Loucy (cell line): ENCODE measurements at regions not wholly inside any gene's neighbourhood (a gene's known extent, or its start where the extent isn't known, plus 50 kb on each side); places are given as distances from the start of the nearest gene placed in this dataset.

Experiments used
- H2AFZ ChIP-seq: fragments of 200-600 bp; sonication (generic); 2 replicates; pipeline ENCODE4 v1.6.0; 2016; ENCODE audit warnings: antibody characterized with exemption, mild to moderate bottlenecking, low read length, moderate library complexity
- H3F3A ChIP-seq: fragments of 200-600 bp; 2 replicates; pipeline ENCODE4 v1.6.0; 2016; ENCODE audit warnings: antibody characterized with exemption, low read depth, mild to moderate bottlenecking
- H3K27me3 ChIP-seq: fragments of 200-600 bp; sonication (generic); 2 replicates; pipeline ENCODE4 v1.6.1; 2014; ENCODE audit warnings: low read length, mild to moderate bottlenecking; ENCODE audit not compliant: insufficient read depth, poor library complexity, severe bottlenecking
- H3K36me3 ChIP-seq: fragments of 200-600 bp; sonication (generic); 2 replicates; pipeline ENCODE4 v1.6.1; 2016; ENCODE audit warnings: low read length; ENCODE audit not compliant: insufficient read depth
- H3K4me1 ChIP-seq: fragments of 200-600 bp; sonication (generic); 2 replicates; pipeline ENCODE4 v1.5.1; 2014; ENCODE audit warnings: low read length, mild to moderate bottlenecking; ENCODE audit not compliant: insufficient read depth, poor library complexity, severe bottlenecking
- H3K4me2 ChIP-seq: fragments of 200-600 bp; sonication (generic); 2 replicates; pipeline ENCODE4 v1.6.0; 2014; ENCODE audit warnings: antibody characterized with exemption, low read length, low read depth, mild to moderate bottlenecking; ENCODE audit not compliant: poor library complexity, severe bottlenecking
- H3K4me3 ChIP-seq: fragments of 200-600 bp; sonication (generic); 2 replicates; pipeline ENCODE4 v1.5.1; 2014; ENCODE audit warnings: low read length, mild to moderate bottlenecking, mixed read lengths; ENCODE audit not compliant: poor library complexity, severe bottlenecking
- H3K79me2 ChIP-seq: fragments of 200-600 bp; sonication (generic); 2 replicates; pipeline ENCODE4 v1.6.1; 2014; ENCODE audit warnings: low read length; ENCODE audit not compliant: insufficient read depth
- H3K9ac ChIP-seq: fragments of 200-600 bp; sonication (generic); 2 replicates; pipeline ENCODE4 v1.6.0; 2014; ENCODE audit warnings: mild to moderate bottlenecking, low read depth, low read length, moderate library complexity; ENCODE audit not compliant: poor library complexity, severe bottlenecking
- H3K9me2 ChIP-seq: fragments of 200-600 bp; sonication (generic); replicated peaks from 2 replicates; pipeline ENCODE4 v1.6.1; 2016; ENCODE audit warnings: low read depth, low read length, mixed read lengths
- H3K9me3 ChIP-seq: fragments of 200-600 bp; sonication (generic); 2 replicates; pipeline ENCODE4 v1.6.1; 2014; ENCODE audit warnings: mild to moderate bottlenecking, antibody characterized with exemption, low read length, low read depth; ENCODE audit not compliant: insufficient read depth
- H4K20me1 ChIP-seq: fragments of 200-600 bp; sonication (generic); 2 replicates; pipeline ENCODE4 v1.6.0; 2014; ENCODE audit warnings: antibody characterized with exemption, low read length, mild to moderate bottlenecking; ENCODE audit not compliant: insufficient read depth, poor library complexity, severe bottlenecking
- CTCF ChIP-seq: fragments of 200-600 bp; sonication (generic); conservative IDR thresholded peaks from 2 replicates; pipeline ENCODE4 v1.5.1; 2014; ENCODE audit warnings: mild to moderate bottlenecking, antibody characterized with exemption, low read length
- EZH2phosphoT487 ChIP-seq: fragments of 200-600 bp; IDR thresholded peaks from 2 replicates; pipeline ENCODE4 v1.6.1; 2018; ENCODE audit warnings: antibody characterized with exemption, mild to moderate bottlenecking, moderate library complexity, borderline replicate concordance

- Histone ChIP-seq H3K36me3 (no peaks in the 10 kb centered on the region), H3K4me2 (no peak overlapping the region), H2AFZ (no peak overlapping the region), H3K9me2 (no peaks in the 10 kb centered on the region), H3K9ac (no peak overlapping the region), H4K20me1 (no peaks in the 10 kb centered on the region), H3K4me3 (no peak overlapping the region), H3K79me2 (no peaks in the 10 kb centered on the region), H3K9me3 (no peaks in the 10 kb centered on the region), H3F3A (no peaks in the 10 kb centered on the region), H3K27me3 (no peaks in the 10 kb centered on the region), H3K4me1 (no peaks in the 10 kb centered on the region)
- TF ChIP-seq EZH2phosphoT487 (no peak), CTCF (no peak)
These were observed 269.4 kb upstream of the RBMS3 start for GRCh38 chr3:29011441-29011840.

GRCh38 chr3:29011966-29012365 lies 268.9 kb upstream of the RBMS3 start:
- Histone ChIP-seq H3K4me2 (no peak overlapping the region), H3K9me3 (no peaks in the 10 kb centered on the region), H3K36me3 (no peaks in the 10 kb centered on the region), H3K9ac (no peak overlapping the region), H3K9me2 (no peaks in the 10 kb centered on the region), H4K20me1 (no peaks in the 10 kb centered on the region), H3K79me2 (no peaks in the 10 kb centered on the region), H2AFZ (no peak overlapping the region), H3F3A (no peaks in the 10 kb centered on the region), H3K4me3 (no peak overlapping the region), H3K27me3 (no peaks in the 10 kb centered on the region), H3K4me1 (no peaks in the 10 kb centered on the region)
- TF ChIP-seq EZH2phosphoT487: no peak
- TF ChIP-seq CTCF: no peak

GRCh38 chr3:29022976-29023375 lies 257.9 kb upstream of the RBMS3 start:
- H3K36me3 ChIP-seq: no peaks in the 10 kb centered on the region
- H3K9ac ChIP-seq: no peak overlapping the region
- no peak for TF ChIP-seq EZH2phosphoT487
- no peak for TF ChIP-seq CTCF

More at GRCh38 chr3:29022976-29023375, 257.9 kb upstream of the RBMS3 start:
- Histone ChIP-seq H3K4me2 (no peak overlapping the region), H4K20me1 (no peaks in the 10 kb centered on the region), H3K4me3 (no peak overlapping the region), H2AFZ (no peak overlapping the region), H3K9me3 (no peaks in the 10 kb centered on the region), H3K27me3 (no peaks in the 10 kb centered on the region), H3K79me2 (no peaks in the 10 kb centered on the region), H3K4me1 (no peaks in the 10 kb centered on the region), H3F3A (no peaks in the 10 kb centered on the region), H3K9me2 (no peaks in the 10 kb centered on the region)
